ENCODE measurements at regions not wholly inside any gene's neighbourhood (a gene's known extent, or its start where the extent isn't known, plus 50 kb on each side); places are given as distances from the start of the nearest gene placed in this dataset.

DNA sequence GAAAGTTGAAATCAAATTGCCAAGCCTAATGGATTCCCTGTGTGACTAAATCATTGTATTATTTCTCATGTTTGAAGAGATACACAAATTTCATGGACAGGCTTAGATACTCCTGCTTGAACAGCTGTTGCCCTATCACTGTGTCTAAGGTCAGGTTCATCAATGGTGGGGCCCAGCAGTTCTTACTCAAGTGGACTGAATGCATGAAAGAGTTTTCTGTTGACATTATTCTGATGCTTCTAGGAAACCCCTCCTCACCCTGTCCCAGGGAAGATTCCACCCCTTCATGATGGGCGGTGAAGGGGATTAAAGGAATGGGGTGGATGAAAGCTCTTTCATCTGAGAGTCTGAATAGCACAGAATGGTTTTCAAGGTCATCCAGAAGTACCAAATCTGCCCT, 148.8 kb downstream of the INO80D start:
- no peak overlapping the region for H3K27ac ChIP-seq (ENCODE audit: low read depth)
- H3K4me1 ChIP-seq (ENCODE audit: insufficient read depth): no peaks in the 10 kb centered on the region
- Mint-ChIP-seq H3K36me3 (ENCODE audit: low read depth) (peaks cover 3% of the 10 kb centered on the region; the same call in 1 of the 3 replicates), H3K4me1 (peaks cover 5% of the 10 kb centered on the region; the same call in 1 of the 3 replicates), H3K9me3 (peaks cover 7% of the 10 kb centered on the region; the same call in 1 of the 3 replicates), H3K4me3 (no peak overlapping the region), H3K27me3 (ENCODE audit: insufficient read depth, low read depth, poor library complexity) (no peaks in the 10 kb centered on the region), H3K27ac (no peak overlapping the region)
- H3K36me3 ChIP-seq (ENCODE audit: insufficient read depth): no peaks in the 10 kb centered on the region
- no peak for TF ChIP-seq JUNB (IDR thresholded peaks at IDR 0.05; ENCODE audit: unreplicated experiment)
- no peak for TF ChIP-seq ZNF114 (CRISPR knock-in tag; IDR thresholded peaks at IDR 0.05)
- no peaks in the 10 kb centered on the region for H4K20me1 ChIP-seq (replicated peaks; ENCODE audit: insufficient read depth)
- ATAC-seq (no peak), DNase-seq (ENCODE audit: low spot score) (no peak)
- H3K9me2 ChIP-seq (ENCODE audit: insufficient read depth): no peaks in the 10 kb centered on the region
- no peak overlapping the region for H3K4me3 ChIP-seq
- H3K4me2 ChIP-seq: no peak overlapping the region
- H2AFZ ChIP-seq: no peak overlapping the region
- H3K79me2 ChIP-seq (replicated peaks; ENCODE audit: insufficient read depth): no peaks in the 10 kb centered on the region
- no peaks in the 10 kb centered on the region for H3K27me3 ChIP-seq (ENCODE audit: insufficient read depth)
- H3F3A ChIP-seq (replicated peaks; ENCODE audit: low read depth): no peaks in the 10 kb centered on the region

DNA sequence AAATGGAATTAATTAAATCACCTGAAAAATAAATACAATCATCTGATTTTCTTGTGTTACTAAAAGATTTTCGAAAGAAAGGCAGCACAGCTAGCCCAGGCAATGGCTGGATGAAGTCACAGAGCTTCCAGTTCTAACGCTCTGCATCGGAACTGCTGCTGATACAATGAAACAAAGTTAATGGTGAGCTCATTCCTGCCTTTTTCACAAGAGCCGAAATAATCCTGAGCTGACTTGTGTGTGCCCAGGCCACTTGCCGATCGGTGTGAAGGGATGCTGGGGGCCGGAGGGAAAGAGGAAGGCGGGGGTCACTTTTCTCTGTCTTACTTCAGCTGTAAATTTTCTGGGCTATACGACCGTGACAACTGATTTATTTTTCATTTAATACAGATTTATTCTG, 149.5 kb downstream of the INO80D start:
- no peak overlapping the region for H3K4me3 Mint-ChIP-seq
- no peaks in the 10 kb centered on the region for H3K27me3 Mint-ChIP-seq (ENCODE audit: insufficient read depth, low read depth, poor library complexity)
- Histone ChIP-seq H3K4me3 (no peak overlapping the region), H3K4me1 (ENCODE audit: insufficient read depth) (no peaks in the 10 kb centered on the region), H4K20me1 (replicated peaks; ENCODE audit: insufficient read depth) (no peaks in the 10 kb centered on the region), H3K4me2 (no peak overlapping the region), H2AFZ (no peak overlapping the region), H3K9me2 (ENCODE audit: insufficient read depth) (0 out of 2 replicates have a peak, but pooled peaks cover 6% of the 10 kb centered on the region), H3K27ac (ENCODE audit: low read depth) (no peak overlapping the region), H3K27me3 (ENCODE audit: insufficient read depth) (no peaks in the 10 kb centered on the region), H3K36me3 (ENCODE audit: insufficient read depth) (no peaks in the 10 kb centered on the region), H3F3A (replicated peaks; ENCODE audit: low read depth) (no peaks in the 10 kb centered on the region), H3K79me2 (replicated peaks; ENCODE audit: insufficient read depth) (no peaks in the 10 kb centered on the region)
- ATAC-seq (no peak), DNase-seq (ENCODE audit: low spot score) (no peak)
- H3K36me3 Mint-ChIP-seq (ENCODE audit: low read depth): peaks cover 3% of the 10 kb centered on the region; the same call in 1 of the 3 replicates
- peaks cover 7% of the 10 kb centered on the region; the same call in 1 of the 3 replicates for H3K9me3 Mint-ChIP-seq
- H3K4me1 Mint-ChIP-seq: peaks cover 5% of the 10 kb centered on the region; the same call in 1 of the 3 replicates
- no peak overlapping the region for H3K27ac Mint-ChIP-seq
- no peak for TF ChIP-seq EZH2 (IDR thresholded peaks at IDR 0.05; ENCODE audit: low read depth, unreplicated experiment)
- no peak for TF ChIP-seq CREB1 (CRISPR knock-in tag; IDR thresholded peaks at IDR 0.05; ENCODE audit: low read depth)
- TF ChIP-seq, protein P1, sequence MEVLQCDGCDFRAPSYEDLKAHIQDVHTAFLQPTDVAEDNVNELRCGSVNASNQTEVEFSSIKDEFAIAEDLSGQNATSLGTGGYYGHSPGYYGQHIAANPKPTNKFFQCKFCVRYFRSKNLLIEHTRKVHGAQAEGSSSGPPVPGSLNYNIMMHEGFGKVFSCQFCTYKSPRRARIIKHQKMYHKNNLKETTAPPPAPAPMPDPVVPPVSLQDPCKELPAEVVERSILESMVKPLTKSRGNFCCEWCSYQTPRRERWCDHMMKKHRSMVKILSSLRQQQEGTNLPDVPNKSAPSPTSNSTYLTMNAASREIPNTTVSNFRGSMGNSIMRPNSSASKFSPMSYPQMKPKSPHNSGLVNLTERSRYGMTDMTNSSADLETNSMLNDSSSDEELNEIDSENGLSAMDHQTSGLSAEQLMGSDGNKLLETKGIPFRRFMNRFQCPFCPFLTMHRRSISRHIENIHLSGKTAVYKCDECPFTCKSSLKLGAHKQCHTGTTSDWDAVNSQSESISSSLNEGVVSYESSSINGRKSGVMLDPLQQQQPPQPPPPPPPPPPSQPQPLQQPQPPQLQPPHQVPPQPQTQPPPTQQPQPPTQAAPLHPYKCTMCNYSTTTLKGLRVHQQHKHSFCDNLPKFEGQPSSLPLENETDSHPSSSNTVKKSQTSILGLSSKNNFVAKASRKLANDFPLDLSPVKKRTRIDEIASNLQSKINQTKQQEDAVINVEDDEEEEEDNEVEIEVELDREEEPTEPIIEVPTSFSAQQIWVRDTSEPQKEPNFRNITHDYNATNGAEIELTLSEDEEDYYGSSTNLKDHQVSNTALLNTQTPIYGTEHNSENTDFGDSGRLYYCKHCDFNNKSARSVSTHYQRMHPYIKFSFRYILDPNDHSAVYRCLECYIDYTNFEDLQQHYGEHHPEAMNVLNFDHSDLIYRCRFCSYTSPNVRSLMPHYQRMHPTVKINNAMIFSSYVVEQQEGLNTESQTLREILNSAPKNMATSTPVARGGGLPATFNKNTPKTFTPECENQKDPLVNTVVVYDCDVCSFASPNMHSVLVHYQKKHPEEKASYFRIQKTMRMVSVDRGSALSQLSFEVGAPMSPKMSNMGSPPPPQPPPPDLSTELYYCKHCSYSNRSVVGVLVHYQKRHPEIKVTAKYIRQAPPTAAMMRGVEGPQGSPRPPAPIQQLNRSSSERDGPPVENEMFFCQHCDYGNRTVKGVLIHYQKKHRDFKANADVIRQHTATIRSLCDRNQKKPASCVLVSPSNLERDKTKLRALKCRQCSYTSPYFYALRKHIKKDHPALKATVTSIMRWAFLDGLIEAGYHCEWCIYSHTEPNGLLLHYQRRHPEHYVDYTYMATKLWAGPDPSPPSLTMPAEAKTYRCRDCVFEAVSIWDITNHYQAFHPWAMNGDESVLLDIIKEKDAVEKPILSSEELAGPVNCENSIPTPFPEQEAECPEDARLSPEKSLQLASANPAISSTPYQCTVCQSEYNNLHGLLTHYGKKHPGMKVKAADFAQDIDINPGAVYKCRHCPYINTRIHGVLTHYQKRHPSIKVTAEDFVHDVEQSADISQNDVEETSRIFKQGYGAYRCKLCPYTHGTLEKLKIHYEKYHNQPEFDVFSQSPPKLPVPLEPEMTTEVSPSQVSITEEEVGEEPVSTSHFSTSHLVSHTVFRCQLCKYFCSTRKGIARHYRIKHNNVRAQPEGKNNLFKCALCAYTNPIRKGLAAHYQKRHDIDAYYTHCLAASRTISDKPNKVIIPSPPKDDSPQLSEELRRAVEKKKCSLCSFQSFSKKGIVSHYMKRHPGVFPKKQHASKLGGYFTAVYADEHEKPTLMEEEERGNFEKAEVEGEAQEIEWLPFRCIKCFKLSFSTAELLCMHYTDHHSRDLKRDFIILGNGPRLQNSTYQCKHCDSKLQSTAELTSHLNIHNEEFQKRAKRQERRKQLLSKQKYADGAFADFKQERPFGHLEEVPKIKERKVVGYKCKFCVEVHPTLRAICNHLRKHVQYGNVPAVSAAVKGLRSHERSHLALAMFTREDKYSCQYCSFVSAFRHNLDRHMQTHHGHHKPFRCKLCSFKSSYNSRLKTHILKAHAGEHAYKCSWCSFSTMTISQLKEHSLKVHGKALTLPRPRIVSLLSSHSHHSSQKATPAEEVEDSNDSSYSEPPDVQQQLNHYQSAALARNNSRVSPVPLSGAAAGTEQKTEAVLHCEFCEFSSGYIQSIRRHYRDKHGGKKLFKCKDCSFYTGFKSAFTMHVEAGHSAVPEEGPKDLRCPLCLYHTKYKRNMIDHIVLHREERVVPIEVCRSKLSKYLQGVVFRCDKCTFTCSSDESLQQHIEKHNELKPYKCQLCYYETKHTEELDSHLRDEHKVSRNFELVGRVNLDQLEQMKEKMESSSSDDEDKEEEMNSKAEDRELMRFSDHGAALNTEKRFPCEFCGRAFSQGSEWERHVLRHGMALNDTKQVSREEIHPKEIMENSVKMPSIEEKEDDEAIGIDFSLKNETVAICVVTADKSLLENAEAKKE (CRISPR knock-in tag; IDR thresholded peaks at IDR 0.05): no peak
- TF ChIP-seq ZNF331 (CRISPR knock-in tag; IDR thresholded peaks at IDR 0.05; ENCODE audit: low read depth): no peak
- TF ChIP-seq, protein P2, sequence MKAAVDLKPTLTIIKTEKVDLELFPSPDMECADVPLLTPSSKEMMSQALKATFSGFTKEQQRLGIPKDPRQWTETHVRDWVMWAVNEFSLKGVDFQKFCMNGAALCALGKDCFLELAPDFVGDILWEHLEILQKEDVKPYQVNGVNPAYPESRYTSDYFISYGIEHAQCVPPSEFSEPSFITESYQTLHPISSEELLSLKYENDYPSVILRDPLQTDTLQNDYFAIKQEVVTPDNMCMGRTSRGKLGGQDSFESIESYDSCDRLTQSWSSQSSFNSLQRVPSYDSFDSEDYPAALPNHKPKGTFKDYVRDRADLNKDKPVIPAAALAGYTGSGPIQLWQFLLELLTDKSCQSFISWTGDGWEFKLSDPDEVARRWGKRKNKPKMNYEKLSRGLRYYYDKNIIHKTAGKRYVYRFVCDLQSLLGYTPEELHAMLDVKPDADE (IDR thresholded peaks at IDR 0.05): no peak
- no peak for TF ChIP-seq POLR2AphosphoS5 (IDR thresholded peaks at IDR 0.05; ENCODE audit: low read depth)
- TF ChIP-seq, protein P3, sequence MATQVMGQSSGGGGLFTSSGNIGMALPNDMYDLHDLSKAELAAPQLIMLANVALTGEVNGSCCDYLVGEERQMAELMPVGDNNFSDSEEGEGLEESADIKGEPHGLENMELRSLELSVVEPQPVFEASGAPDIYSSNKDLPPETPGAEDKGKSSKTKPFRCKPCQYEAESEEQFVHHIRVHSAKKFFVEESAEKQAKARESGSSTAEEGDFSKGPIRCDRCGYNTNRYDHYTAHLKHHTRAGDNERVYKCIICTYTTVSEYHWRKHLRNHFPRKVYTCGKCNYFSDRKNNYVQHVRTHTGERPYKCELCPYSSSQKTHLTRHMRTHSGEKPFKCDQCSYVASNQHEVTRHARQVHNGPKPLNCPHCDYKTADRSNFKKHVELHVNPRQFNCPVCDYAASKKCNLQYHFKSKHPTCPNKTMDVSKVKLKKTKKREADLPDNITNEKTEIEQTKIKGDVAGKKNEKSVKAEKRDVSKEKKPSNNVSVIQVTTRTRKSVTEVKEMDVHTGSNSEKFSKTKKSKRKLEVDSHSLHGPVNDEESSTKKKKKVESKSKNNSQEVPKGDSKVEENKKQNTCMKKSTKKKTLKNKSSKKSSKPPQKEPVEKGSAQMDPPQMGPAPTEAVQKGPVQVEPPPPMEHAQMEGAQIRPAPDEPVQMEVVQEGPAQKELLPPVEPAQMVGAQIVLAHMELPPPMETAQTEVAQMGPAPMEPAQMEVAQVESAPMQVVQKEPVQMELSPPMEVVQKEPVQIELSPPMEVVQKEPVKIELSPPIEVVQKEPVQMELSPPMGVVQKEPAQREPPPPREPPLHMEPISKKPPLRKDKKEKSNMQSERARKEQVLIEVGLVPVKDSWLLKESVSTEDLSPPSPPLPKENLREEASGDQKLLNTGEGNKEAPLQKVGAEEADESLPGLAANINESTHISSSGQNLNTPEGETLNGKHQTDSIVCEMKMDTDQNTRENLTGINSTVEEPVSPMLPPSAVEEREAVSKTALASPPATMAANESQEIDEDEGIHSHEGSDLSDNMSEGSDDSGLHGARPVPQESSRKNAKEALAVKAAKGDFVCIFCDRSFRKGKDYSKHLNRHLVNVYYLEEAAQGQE (IDR thresholded peaks at IDR 0.05; ENCODE audit: unreplicated experiment): no peak
- TF ChIP-seq, protein P4, sequence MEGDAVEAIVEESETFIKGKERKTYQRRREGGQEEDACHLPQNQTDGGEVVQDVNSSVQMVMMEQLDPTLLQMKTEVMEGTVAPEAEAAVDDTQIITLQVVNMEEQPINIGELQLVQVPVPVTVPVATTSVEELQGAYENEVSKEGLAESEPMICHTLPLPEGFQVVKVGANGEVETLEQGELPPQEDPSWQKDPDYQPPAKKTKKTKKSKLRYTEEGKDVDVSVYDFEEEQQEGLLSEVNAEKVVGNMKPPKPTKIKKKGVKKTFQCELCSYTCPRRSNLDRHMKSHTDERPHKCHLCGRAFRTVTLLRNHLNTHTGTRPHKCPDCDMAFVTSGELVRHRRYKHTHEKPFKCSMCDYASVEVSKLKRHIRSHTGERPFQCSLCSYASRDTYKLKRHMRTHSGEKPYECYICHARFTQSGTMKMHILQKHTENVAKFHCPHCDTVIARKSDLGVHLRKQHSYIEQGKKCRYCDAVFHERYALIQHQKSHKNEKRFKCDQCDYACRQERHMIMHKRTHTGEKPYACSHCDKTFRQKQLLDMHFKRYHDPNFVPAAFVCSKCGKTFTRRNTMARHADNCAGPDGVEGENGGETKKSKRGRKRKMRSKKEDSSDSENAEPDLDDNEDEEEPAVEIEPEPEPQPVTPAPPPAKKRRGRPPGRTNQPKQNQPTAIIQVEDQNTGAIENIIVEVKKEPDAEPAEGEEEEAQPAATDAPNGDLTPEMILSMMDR (conservative IDR thresholded peaks at IDR 0.05; ENCODE audit: low read depth in 2 of 2): no peak

All from GM23338 (cell line).